GM19035 (cell line): ENCODE measurements at regions not wholly inside any gene's neighbourhood (a gene's known extent, or its start where the extent isn't known, plus 50 kb on each side); places are given as distances from the start of the nearest gene placed in this dataset.

Experiments used
- ATAC-seq: cut with Tn5 transposase; IDR thresholded peaks from one replicate; pipeline ENCODE4 v1.9.1; 2021; ENCODE audit not compliant: unreplicated experiment

DNA sequence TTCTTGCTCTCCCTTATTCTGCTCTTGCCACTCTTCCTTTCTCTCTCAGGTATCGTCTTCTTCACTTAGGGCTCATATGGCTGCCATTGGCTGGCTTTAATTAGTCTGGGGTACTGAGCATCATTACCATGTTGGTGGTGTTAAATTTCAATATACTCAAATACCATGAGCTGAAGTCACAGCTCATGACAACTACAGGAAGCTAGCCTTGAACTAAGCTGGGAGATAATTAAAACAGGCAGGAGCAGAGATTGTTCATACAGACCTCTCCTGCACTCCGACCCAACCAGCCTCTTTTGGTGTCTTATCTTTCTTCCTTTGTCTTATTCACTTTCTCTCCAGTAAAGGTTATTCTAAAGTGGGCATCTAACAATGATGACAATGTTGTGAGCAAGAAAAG is 130.9 kb upstream of the BLID start:
- no peak for ATAC-seq

DNA sequence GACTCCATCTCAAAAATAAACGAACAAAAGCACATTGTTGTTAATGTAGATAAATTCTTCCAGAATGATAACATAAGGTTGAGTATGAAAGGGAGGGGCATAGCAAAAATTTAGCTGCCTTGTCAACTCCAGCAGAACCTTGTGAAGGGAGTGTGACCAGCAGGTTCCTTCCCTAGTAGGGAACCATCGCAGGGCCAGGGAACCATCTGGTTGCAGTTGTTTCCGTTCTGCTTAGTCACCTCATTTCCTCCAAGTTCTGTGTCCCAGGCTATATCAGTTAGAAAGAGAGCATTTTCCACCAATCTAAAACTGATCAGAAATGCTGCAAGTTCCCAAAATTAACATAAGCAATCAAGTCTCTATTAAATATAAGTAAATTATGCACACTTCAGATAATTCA is 126.7 kb upstream of the BLID start:
- ATAC-seq, result no peak

DNA sequence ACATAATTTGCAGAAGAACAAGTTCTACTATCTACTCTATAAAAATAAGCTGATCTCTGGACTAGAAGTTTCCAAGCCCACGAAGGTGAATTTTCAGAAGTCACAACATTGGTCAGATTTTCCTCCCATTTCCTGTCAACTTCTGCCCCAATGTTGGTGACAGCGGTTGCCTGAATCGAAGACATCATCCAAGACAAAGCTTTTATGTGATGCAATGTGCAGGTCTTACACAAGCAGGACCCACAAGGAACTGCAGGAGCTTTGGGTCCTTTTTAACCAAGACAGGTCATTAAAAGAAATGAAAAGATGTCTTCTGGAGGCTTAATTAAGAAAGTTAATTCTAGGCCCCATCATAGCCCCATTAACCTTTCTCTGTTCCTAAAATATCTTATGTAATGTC is 125.6 kb upstream of the BLID start:
- ATAC-seq, result no peak

DNA sequence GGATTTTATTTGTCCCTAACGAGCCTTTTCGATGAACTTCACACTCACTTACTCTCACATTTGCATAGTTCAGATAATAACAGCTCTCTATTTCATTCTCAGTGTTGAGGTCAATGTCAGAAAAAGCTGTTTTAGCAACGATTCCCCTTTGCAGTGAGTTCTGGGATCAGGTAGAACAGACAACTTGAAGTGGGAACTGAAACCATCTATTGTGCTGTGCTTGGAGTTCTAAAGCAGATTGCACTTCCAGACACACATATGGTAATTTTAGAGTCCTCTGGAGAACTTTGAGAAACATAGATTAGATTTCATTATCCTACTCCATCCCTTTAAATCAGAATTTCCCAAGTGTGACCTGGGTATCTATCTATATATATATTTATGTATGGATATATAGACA is 124.6 kb upstream of the BLID start:
- ATAC-seq, result no peak

DNA sequence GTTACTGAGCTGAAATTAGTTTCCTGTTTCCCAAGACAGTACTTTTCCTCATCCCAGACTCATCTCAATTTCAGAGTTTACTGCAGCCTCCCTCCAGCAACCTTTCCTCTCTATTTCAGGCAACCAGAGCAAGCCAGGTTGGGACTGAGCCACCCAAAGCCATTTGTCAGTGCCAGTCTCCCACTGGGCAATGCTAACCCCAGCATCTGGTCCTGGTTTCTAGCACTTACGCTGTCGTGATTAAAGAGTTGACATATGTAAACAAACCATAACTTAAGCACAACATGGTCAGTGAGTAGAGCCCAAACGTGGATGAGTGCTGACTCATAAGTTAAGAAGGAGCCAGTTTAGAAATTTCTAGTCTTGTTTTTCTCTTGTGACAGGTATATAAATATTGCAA is 119.6 kb upstream of the BLID start:
- no peak for ATAC-seq

DNA sequence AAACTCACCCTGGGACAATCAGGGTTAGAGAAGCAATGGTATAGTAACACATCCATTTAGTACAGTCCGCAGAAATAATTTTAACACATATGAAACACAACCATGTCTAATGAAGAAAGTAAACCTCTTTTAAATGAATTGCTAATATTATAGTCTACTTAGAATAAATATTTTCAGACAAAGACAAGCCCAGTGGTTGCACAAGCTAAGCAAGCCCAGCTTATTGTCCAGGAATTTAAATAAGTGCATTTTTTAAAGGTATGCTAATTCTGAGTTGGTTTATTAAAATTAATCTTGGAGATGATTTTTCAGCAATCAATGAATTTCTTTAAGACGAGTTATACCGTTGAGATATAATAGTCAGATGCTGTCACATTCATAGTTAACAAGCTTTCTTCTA is 118.8 kb upstream of the BLID start:
- no peak for ATAC-seq

DNA sequence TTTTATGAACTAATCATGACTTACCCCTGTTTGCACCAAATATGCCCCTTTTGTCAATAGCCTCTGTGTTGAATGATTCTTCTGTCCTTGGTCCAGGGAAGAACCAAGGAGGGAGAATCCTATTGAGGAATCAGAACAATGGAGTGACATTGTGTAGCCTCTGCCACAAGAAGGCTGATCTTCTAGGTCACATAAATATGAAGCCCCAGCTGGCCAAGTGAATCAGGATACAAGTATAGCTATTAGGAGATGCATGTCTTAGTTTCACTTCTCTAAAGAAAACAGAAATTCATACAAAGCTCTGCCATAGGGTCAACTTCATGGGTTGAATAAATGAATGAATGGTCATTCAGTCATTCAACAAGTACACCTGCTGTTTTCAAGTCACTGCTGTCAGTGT is 118.2 kb upstream of the BLID start:
- ATAC-seq, result no peak

DNA sequence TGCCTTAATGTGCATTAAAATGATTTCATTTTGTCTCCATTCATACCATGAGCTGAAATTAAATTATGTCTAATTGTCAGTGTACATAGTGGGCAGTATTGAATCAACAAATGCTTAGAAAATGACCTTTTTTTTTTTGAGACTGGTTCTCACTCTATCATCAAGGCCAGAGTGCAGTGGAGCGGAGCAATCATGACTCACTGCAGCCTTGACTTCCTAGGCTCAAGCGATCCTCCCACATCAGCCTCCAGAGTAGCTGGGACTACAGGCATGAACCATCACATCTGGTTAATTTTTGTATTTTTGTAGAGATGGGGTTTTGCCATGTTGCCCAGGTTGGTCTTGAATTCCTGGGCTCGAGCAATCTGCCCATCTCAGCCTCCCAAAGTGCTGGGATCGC is 117.0 kb upstream of the BLID start:
- ATAC-seq, result no peak

DNA sequence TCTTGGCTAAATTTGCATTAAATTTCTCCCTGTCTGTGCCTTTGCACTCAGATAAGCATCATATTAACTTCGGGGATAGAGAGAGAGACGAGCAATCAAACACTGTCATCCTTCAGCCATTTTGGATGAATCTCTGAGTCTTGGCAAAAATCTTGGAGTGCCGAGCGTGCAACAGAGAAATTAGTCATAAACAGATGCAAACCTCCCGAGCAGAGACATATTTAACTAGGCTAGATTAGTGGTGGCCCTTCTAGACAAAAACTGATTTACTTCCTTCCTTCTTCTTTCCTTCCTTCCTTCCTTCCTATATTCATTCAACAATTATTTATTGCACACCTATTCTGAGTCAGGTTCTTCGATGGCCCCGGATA is 114.4 kb upstream of the BLID start:
- no peak for ATAC-seq

DNA sequence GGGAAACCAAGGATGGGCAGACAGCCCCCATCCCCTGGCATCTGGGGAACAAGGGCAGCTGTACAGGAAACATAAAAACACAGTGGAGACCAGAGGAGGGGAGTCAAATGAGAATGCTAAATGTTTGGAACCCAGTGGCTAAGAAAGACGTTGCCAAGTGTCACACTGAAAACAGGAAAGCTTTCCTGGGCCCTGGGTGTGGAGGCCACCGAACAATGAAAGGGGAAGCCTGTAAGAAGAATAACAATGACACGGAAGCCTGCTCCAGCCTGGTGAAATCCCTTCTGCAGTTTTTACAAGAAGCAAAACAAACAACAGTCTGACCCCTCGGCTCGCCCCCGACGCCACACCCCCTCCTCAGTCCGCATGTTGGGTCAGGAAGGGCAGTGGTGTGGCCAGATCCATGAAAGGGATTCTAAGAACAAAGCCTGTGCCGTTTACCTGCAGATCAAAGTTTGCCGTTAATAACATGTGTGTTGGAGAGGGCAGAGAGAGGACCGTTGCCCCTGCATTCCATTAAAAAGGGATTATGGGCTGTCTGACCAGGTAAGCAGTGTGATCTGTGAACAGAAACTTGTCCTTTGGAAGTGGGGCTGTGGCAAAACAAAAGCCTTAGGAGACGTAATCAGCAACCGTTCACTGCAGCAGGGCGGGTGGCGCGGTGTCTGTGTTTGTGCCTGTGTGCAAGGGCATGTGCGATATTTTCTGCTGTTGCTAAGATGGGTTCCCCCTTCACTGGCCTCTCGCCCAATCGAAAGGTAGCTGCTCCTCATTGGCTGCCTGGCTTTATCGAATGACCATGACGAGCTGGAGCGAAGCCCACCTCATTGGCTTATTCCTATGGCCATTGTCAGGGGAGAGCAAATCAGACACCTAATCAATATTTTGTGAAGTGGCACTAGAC is 113.7 kb upstream of the BLID start:
- no peak for ATAC-seq

DNA sequence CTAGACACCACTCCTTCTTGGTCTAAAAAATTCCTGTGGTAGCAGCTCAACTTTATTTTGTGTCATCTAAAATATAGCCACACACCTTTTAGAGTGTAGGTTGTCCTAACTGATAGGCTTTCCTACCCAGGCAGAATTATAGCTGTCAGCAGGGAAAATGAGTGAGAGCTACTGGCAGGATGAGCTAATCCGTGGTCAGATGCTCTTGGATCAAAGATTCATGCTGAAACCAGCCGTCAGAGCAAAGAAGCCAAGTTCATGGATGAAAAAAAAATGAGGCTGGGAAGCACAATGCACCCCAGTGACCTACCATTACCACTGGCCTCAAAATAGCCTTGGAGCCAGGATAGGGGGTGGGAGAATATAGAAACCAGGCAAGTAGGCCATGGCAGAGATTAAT is 113.1 kb upstream of the BLID start:
- ATAC-seq, result no peak

DNA sequence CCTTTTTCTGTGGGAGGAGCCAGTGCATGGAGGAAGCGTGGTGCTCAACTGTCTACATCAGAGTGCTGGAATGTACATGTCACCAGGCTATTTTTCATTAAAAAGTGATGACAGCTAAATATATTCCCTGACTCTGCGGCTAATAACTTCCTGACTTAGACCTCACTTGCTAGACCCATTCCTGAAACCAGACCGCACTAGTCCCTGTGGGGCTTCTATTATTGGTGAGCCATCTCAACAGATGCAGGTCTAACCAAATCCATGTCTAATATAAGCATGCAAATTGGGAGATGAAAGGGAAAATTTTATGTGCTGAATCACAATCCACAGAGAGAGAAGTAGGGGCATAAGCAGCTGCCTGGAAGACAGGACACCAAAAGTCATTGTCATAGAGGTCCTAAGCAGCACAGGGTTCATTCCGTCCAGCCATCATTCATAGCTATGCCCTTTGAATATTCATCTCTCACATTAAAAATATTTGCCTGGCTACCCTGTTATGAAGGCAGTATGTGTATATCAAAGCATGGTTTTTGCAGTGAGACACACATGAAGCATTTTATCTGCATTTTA is 110.9 kb upstream of the BLID start:
- ATAC-seq, result no peak

DNA sequence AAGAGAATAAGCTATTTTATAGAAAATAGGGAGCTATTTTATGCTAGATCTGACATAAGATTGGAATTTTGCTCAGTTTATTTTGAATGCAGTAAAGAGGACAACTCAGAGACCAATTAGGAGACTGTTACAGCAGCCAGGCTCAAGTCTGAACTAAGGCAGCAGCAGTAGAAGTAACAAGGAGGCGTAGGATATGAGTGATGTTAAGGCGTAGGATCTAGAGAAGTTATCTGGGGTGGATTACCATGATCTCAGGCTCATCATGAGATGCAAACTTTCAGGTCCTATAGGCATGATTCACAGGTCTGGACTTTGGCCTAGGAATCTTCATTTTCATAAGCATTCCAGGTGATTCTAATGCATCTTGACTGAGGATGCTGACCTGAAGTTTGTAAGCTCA is 108.9 kb upstream of the BLID start:
- ATAC-seq, result no peak

DNA sequence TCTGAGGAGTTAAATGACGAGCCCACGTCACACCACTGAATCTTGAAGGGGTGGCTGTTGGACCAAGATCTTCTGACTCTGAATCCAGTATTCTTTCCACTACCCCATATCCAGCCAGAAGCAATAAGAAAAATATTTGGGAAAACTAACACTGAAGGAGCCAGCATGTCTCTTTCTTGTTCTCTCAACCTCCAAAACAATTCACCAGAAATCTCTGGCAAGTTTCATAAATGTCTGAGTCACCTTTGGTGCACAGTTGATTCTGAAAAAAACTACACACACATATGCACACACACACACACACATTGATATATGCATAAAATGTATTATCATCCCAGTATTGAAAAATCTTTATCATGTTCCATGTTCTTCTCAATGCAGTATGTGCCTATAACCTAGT is 104.3 kb upstream of the BLID start:
- ATAC-seq, result no peak

DNA sequence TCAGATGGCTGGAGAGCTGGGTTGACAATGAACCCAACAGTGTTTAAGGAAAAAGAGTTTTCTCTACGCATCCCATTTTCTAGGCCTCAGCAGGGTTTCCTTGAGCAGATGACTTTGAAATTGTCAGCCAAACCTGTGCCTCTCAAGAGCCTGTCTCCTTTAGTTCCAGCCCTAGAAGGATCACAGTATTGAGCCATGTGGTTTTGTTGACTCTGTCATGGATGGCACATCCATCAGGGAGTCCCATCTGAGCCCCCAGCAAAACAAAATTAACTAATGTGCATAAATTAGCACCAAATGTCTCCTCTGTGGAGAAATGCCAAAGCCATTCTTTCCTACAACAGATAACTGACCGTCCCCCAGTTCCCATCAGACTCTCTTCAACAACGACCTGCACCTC is 103.8 kb upstream of the BLID start:
- no peak for ATAC-seq

DNA sequence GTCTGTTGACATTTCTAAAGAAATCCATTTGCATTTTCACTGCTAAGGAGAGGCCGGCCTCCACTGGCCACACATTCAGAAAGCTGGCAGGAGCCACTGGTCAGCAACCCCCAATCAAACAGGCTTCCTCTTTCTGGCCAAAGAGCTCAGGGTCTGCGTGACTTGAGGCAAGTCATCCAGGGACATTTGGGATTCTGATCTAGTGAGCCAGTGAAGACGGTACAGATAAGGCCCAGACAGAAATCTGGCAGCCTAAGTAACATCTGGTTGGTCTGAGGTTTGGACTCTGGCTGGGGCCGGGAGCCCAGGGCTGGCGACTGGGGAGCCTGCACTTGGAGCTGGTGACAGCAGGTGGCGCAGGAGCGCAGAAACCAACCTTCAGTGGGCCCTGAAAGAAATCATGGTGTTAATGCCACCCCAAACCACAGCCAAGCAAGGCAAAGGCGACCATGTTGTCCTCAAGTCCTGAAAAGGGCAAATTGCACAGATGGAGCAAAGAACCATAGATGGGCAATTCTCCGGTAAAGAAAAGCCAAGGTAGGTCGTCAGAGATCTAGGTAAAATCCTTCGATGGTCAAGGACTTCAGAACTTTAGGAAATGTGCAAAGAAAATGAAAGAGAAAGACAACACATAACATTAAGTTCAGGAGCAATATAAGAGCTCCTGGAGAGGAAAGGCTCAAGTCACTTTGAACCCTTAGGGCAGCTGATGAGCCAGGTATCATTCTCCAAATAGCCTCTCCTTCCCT is 99.4 kb upstream of the BLID start:
- ATAC-seq, result peak; percentile 92

DNA sequence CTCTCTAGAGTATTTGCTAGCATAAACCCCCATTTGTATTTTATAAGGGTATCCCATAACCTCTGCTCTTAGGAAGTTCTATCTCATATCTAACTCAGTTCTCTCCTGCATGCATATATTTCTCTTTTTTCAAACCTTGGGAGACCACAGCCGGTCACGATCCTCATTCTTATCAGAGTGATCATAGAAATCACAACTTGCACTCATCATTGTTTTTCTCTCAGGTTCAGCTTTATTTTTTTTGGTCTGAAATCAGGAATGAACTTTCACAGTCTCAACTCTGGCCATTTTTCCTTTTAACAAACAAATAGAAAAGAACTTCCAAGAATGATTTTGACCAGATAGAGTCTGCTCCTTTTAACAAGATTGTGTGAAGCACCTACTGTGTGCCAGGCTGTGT is 98.6 kb upstream of the BLID start:
- ATAC-seq, result no peak

DNA sequence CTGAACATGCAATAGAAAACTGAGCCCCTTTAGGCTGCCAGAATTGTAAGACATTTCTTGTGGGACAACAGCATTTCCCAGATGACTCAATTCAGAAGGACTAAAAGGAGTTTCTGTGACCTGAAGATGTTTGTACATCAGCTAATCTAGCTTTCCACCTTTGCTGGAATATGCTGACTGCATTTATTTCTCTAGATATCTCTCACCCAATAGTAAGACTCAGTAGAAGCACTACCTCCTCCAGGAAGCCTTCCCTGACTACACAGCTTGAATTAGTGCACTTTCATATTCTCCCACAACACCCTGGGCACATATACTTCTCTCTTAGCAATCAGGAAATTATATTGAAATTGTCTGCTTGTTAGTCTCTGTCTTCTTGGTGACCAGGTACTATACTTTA is 98.1 kb upstream of the BLID start:
- no peak for ATAC-seq

DNA sequence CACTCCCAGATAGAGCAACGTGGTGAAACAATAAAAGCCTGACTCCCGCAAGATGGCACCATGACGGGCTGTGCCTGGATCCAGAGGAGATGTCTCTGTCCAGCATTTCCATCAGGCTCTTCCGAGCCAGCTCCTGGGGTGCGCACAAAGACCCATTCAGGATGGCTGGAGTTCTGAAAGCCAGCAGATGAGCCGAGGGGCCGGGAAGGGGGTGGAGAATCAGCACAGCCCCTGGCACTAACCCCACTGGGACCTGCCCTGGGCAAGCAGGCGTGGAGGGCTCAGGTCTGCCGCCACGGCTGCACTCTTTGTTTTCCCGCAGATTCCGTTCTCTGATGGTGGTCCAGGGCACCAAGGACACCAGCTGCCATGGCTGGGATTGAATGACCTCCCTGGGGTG is 97.2 kb upstream of the BLID start:
- ATAC-seq, result no peak

DNA sequence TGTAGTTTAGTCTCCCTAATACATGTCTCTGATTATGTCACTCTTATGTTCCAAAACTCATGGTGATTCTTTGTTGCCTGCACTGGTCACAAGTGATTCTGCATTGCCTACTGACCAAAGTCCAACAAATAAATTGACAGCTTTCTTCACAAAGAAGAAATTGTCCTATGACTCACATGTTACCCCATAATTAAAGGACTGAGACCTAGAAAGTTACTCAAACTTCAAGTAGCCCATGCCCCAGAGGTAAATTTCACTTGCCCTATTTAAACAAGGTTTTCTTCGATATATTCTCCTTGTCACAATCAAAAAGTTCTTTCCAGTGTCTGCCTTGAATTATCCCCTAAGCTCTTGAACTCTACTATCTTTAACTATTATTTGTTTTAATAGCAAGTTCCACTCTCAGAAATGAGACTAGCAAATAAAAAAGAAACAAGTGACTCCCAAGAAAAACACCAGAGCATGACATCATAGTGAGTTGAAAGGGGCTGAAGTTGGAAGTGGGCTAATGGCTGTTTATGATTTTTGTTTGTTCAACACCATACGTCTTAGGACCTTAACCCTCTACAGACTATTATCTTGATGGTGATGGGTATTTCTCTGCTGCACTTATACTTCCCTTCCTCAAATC is 94.5 kb upstream of the BLID start:
- ATAC-seq, result no peak

DNA sequence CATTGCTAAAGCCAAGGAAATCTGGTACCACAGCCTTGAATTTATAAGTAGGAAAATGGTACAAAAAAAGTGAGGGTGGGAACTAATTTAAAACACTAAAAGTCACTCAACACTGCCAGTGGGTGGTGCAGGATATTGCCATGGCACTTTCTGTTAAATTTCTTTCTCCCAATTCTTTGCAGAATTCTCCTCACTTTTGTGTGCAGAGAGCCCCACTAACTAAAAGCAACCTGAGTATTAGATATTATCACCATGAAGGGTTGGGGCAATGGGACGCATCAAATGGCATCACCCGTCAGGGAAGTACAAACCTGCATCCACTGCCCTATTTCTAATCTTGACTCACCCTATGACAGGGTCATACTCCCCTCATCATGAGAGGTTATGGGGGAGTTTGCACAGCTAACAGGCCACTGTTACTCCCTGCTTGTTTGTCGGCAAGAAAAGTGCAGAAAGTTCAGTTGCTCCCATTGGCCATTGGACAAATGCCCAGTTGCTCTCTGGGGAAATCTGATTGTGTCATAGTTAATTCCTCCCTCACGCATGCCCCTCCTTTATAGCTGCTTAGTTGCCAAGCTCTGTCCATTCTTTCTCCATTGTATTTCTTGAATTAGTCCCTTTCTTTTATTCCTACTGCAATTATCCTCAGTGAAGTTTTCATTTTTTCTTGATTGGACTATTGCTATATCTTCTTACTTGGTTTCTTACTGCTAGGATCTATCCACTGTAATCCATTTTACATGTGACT is 93.8 kb upstream of the BLID start:
- no peak for ATAC-seq
